ENCODE measurements at regions not wholly inside any gene's neighbourhood (a gene's known extent, or its start where the extent isn't known, plus 50 kb on each side); places are given as distances from the start of the nearest gene placed in this dataset.

GRCh38 chr7:68914006-68914405 lies 684.3 kb upstream of the AUTS2 start:
- Histone ChIP-seq H3K4me1 (ENCODE audit: insufficient read depth) (no peaks in the 10 kb centered on the region), H3K79me2 (ENCODE audit: insufficient read depth) (no peaks in the 10 kb centered on the region), H3K4me2 (ENCODE audit: unreplicated experiment) (no peak overlapping the region), H2AFZ (no peak overlapping the region), H3K36me3 (ENCODE audit: low read depth) (no peaks in the 10 kb centered on the region), H3K9me3 (ENCODE audit: low read depth) (no peaks in the 10 kb centered on the region), H4K20me1 (ENCODE audit: insufficient read depth) (no peaks in the 10 kb centered on the region), H3K27ac (no peak overlapping the region), H3K9me2 (ENCODE audit: insufficient read depth) (no peaks in the 10 kb centered on the region), H3K27me3 (replicated peaks; ENCODE audit: insufficient read depth) (no peaks in the 10 kb centered on the region), H3K4me3 (no peak overlapping the region), H3F3A (ENCODE audit: insufficient read depth) (no peaks in the 10 kb centered on the region), H3K9ac (no peak overlapping the region)
- WGBS, 2 experiments (ENCODE audit: low coverage in 1 of 2, low lambda C conversion rate in 2 of 2, missing lambda C conversion rate in 2 of 2): 4 to 11% methylated on average over 3 of the region's 3 CpGs
- no peak for DNase-seq
- TF ChIP-seq EZH2phosphoT487 (IDR thresholded peaks at IDR 0.05; ENCODE audit: insufficient read depth, low read depth) (no peak), EZH2 (IDR thresholded peaks at IDR 0.05; ENCODE audit: insufficient read depth, poor library complexity, severe bottlenecking) (no peak)
- in situ Hi-C loops (cut with MboI): no loop called here

- H3K9me2 ChIP-seq (ENCODE audit: insufficient read depth): no peaks in the 10 kb centered on the region
- no peaks in the 10 kb centered on the region for H3F3A ChIP-seq (ENCODE audit: insufficient read depth)
- H2AFZ ChIP-seq: no peak overlapping the region
- no peak for DNase-seq
- 46 to 55% methylated on average over 5 of the region's 5 CpGs for WGBS, 2 experiments (ENCODE audit: low coverage in 1 of 2, low lambda C conversion rate in 2 of 2, missing lambda C conversion rate in 2 of 2)
- in situ Hi-C loops (cut with MboI): no loop called here
- no peaks in the 10 kb centered on the region for H3K79me2 ChIP-seq (ENCODE audit: insufficient read depth)
- H3K36me3 ChIP-seq (ENCODE audit: low read depth): no peaks in the 10 kb centered on the region
- no peaks in the 10 kb centered on the region for H3K27me3 ChIP-seq (replicated peaks; ENCODE audit: insufficient read depth)
- no peak overlapping the region for H3K4me3 ChIP-seq
- no peak overlapping the region for H3K4me2 ChIP-seq (ENCODE audit: unreplicated experiment)
- H3K9ac ChIP-seq: no peak overlapping the region
- no peaks in the 10 kb centered on the region for H3K9me3 ChIP-seq (ENCODE audit: low read depth)
- TF ChIP-seq EZH2 (IDR thresholded peaks at IDR 0.05; ENCODE audit: insufficient read depth, poor library complexity, severe bottlenecking): no peak
- no peak for TF ChIP-seq EZH2phosphoT487 (IDR thresholded peaks at IDR 0.05; ENCODE audit: insufficient read depth, low read depth)
- H3K4me1 ChIP-seq (ENCODE audit: insufficient read depth): no peaks in the 10 kb centered on the region
- H3K27ac ChIP-seq: no peak overlapping the region
- H4K20me1 ChIP-seq (ENCODE audit: insufficient read depth): no peaks in the 10 kb centered on the region
Observed at GRCh38 chr7:68917041-68917651, 681.1 kb upstream of the AUTS2 start.

- no peaks in the 10 kb centered on the region for H3F3A ChIP-seq (ENCODE audit: insufficient read depth)
- no peaks in the 10 kb centered on the region for H3K27me3 ChIP-seq (replicated peaks; ENCODE audit: insufficient read depth)
- no peak overlapping the region for H3K27ac ChIP-seq
- 11 to 16% methylated on average over 2 of the region's 2 CpGs for WGBS, 2 experiments (ENCODE audit: low coverage in 1 of 2, low lambda C conversion rate in 2 of 2, missing lambda C conversion rate in 2 of 2)
- no peaks in the 10 kb centered on the region for H3K9me3 ChIP-seq (ENCODE audit: low read depth)
- H3K4me3 ChIP-seq: no peak overlapping the region
- H3K4me1 ChIP-seq (ENCODE audit: insufficient read depth): no peaks in the 10 kb centered on the region
- no peak overlapping the region for H2AFZ ChIP-seq
- DNase-seq: no peak
- H3K79me2 ChIP-seq (ENCODE audit: insufficient read depth): no peaks in the 10 kb centered on the region
- H4K20me1 ChIP-seq (ENCODE audit: insufficient read depth): no peaks in the 10 kb centered on the region
- in situ Hi-C loops (cut with MboI): no loop called here
- H3K9me2 ChIP-seq (ENCODE audit: insufficient read depth): no peaks in the 10 kb centered on the region
- no peak overlapping the region for H3K4me2 ChIP-seq (ENCODE audit: unreplicated experiment)
- H3K9ac ChIP-seq: no peak overlapping the region
- H3K36me3 ChIP-seq (ENCODE audit: low read depth): no peaks in the 10 kb centered on the region
- TF ChIP-seq EZH2 (IDR thresholded peaks at IDR 0.05; ENCODE audit: insufficient read depth, poor library complexity, severe bottlenecking) (no peak), EZH2phosphoT487 (IDR thresholded peaks at IDR 0.05; ENCODE audit: insufficient read depth, low read depth) (no peak)
Observed at GRCh38 chr7:68918621-68919020, 679.7 kb upstream of the AUTS2 start.

GRCh38 chr7:68922850-68923249 lies 675.4 kb upstream of the AUTS2 start:
- in situ Hi-C loops (cut with MboI): no loop called here
- no peaks in the 10 kb centered on the region for H4K20me1 ChIP-seq (ENCODE audit: insufficient read depth)
- no peaks in the 10 kb centered on the region for H3K27me3 ChIP-seq (replicated peaks; ENCODE audit: insufficient read depth)
- H3K9me3 ChIP-seq (ENCODE audit: low read depth): no peaks in the 10 kb centered on the region
- H3F3A ChIP-seq (ENCODE audit: insufficient read depth): no peaks in the 10 kb centered on the region
- no peak overlapping the region for H2AFZ ChIP-seq
- DNase-seq: no peak
- no peak for TF ChIP-seq EZH2 (IDR thresholded peaks at IDR 0.05; ENCODE audit: insufficient read depth, poor library complexity, severe bottlenecking)
- no peak for TF ChIP-seq EZH2phosphoT487 (IDR thresholded peaks at IDR 0.05; ENCODE audit: insufficient read depth, low read depth)
- no peak overlapping the region for H3K9ac ChIP-seq
- H3K4me3 ChIP-seq: no peak overlapping the region
- H3K9me2 ChIP-seq (ENCODE audit: insufficient read depth): no peaks in the 10 kb centered on the region
- H3K4me1 ChIP-seq (ENCODE audit: insufficient read depth): no peaks in the 10 kb centered on the region
- H3K79me2 ChIP-seq (ENCODE audit: insufficient read depth): no peaks in the 10 kb centered on the region
- no peak overlapping the region for H3K27ac ChIP-seq
- H3K36me3 ChIP-seq (ENCODE audit: low read depth): no peaks in the 10 kb centered on the region
- WGBS, 2 experiments (ENCODE audit: low coverage in 1 of 2, low lambda C conversion rate in 2 of 2, missing lambda C conversion rate in 2 of 2): 30 to 35% methylated on average over 8 of the region's 8 CpGs
- no peak overlapping the region for H3K4me2 ChIP-seq (ENCODE audit: unreplicated experiment)

GRCh38 chr7:68925241-68925640 lies 673.0 kb upstream of the AUTS2 start:
- no peaks in the 10 kb centered on the region for H3K27me3 ChIP-seq (replicated peaks; ENCODE audit: insufficient read depth)
- H3K4me2 ChIP-seq (ENCODE audit: unreplicated experiment): no peak overlapping the region
- H3K79me2 ChIP-seq (ENCODE audit: insufficient read depth): no peaks in the 10 kb centered on the region
- no peak overlapping the region for H3K9ac ChIP-seq
- TF ChIP-seq EZH2phosphoT487 (IDR thresholded peaks at IDR 0.05; ENCODE audit: insufficient read depth, low read depth) (no peak), EZH2 (IDR thresholded peaks at IDR 0.05; ENCODE audit: insufficient read depth, poor library complexity, severe bottlenecking) (no peak)
- WGBS, 2 experiments (ENCODE audit: low coverage in 1 of 2, low lambda C conversion rate in 2 of 2, missing lambda C conversion rate in 2 of 2): 43 to 47% methylated on average over 6 of the region's 6 CpGs
- in situ Hi-C loops (cut with MboI): no loop called here
- H2AFZ ChIP-seq: no peak overlapping the region
- no peaks in the 10 kb centered on the region for H3F3A ChIP-seq (ENCODE audit: insufficient read depth)
- H4K20me1 ChIP-seq (ENCODE audit: insufficient read depth): no peaks in the 10 kb centered on the region
- H3K4me1 ChIP-seq (ENCODE audit: insufficient read depth): no peaks in the 10 kb centered on the region
- no peaks in the 10 kb centered on the region for H3K9me3 ChIP-seq (ENCODE audit: low read depth)
- no peaks in the 10 kb centered on the region for H3K36me3 ChIP-seq (ENCODE audit: low read depth)
- no peak overlapping the region for H3K4me3 ChIP-seq
- no peak for DNase-seq
- no peaks in the 10 kb centered on the region for H3K9me2 ChIP-seq (ENCODE audit: insufficient read depth)
- H3K27ac ChIP-seq: no peak overlapping the region

Data from GM23248 (cell line).